OCI-LY1 (cell line): ENCODE measurements at regions not wholly inside any gene's neighbourhood (a gene's known extent, or its start where the extent isn't known, plus 50 kb on each side); places are given as distances from the start of the nearest gene placed in this dataset.

Source experiments
- H2AFZ ChIP-seq: fragments of 200-600 bp; sonication (generic), shearing (Covaris generic); 2 replicates; pipeline ENCODE4 v1.6.0; 2014; ENCODE audit warnings: antibody characterized with exemption, mild to moderate bottlenecking, low read length
- H3F3A ChIP-seq: fragments of 200-600 bp; sonication (generic), shearing (Covaris generic); 2 replicates; pipeline ENCODE4 v1.6.0; 2014; ENCODE audit warnings: mild to moderate bottlenecking, antibody characterized with exemption, low read length, moderate library complexity; ENCODE audit not compliant: insufficient read depth
- H3K27ac ChIP-seq: fragments of 200-600 bp; sonication (generic); 2 replicates; pipeline ENCODE4 v1.5.1; 2014; ENCODE audit warnings: low read length, mixed run types, mild to moderate bottlenecking, low read depth; ENCODE audit not compliant: poor library complexity, severe bottlenecking
- H3K27me3 ChIP-seq: fragments of 200-600 bp; sonication (generic); 2 replicates; pipeline ENCODE4 v1.6.0; 2014; ENCODE audit warnings: antibody characterized with exemption, mild to moderate bottlenecking, low read length, moderate library complexity; ENCODE audit not compliant: insufficient read depth
- H3K36me3 ChIP-seq: fragments of 200-600 bp; sonication (generic); 2 replicates; pipeline ENCODE4 v1.6.1; 2014; ENCODE audit warnings: mild to moderate bottlenecking, antibody characterized with exemption, low read length, moderate library complexity, mixed read lengths; ENCODE audit not compliant: insufficient read depth
- H3K4me1 ChIP-seq: fragments of 200-600 bp; sonication (generic); 2 replicates; pipeline ENCODE4 v1.5.1; 2014; ENCODE audit warnings: mild to moderate bottlenecking, low read length, moderate library complexity; ENCODE audit not compliant: insufficient read depth, severe bottlenecking
- H3K4me2 ChIP-seq: fragments of 200-600 bp; sonication (generic), shearing (Covaris generic); 2 replicates; pipeline ENCODE4 v1.6.1; 2014; ENCODE audit warnings: low read length
- H3K4me3 ChIP-seq: fragments of 200-600 bp; sonication (generic); 2 replicates; pipeline ENCODE4 v1.5.1; 2014; ENCODE audit warnings: low read length, low read depth, mild to moderate bottlenecking, mixed read lengths; ENCODE audit not compliant: poor library complexity, severe bottlenecking
- H3K79me2 ChIP-seq: fragments of 200-600 bp; shearing (Covaris generic); 2 replicates; pipeline ENCODE4 v1.6.1; 2016; ENCODE audit warnings: mixed run types, low read length, mixed read lengths; ENCODE audit not compliant: insufficient read depth
- H3K9ac ChIP-seq: fragments of 200-600 bp; sonication (generic), shearing (Covaris generic); 2 replicates; pipeline ENCODE4 v1.6.1; 2014; ENCODE audit warnings: mild to moderate bottlenecking, low read length, mixed read lengths
- H3K9me2 ChIP-seq: fragments of 200-600 bp; sonication (generic), shearing (Covaris generic); 2 replicates; pipeline ENCODE4 v1.6.1; 2014; ENCODE audit warnings: low read depth, mild to moderate bottlenecking, low read length, mixed read lengths
- H3K9me3 ChIP-seq: fragments of 200-600 bp; shearing (Covaris generic); 2 replicates; pipeline ENCODE4 v1.6.1; 2014; ENCODE audit warnings: low read length, mixed read lengths
- H4K20me1 ChIP-seq: fragments of 200-600 bp; sonication (generic), shearing (Covaris generic); 2 replicates; pipeline ENCODE4 v1.6.0; 2016; ENCODE audit warnings: mild to moderate bottlenecking, low read length; ENCODE audit not compliant: insufficient read depth
- CTCF ChIP-seq: fragments of 200-600 bp; sonication (generic), shearing (Covaris generic); IDR thresholded peaks from 2 replicates; pipeline ENCODE4 v1.5.1; 2017; ENCODE audit warnings: mild to moderate bottlenecking, antibody characterized with exemption, low read length, moderate library complexity, mixed read lengths
- EZH2 ChIP-seq: fragments of 200-600 bp; sonication (generic), shearing (Covaris generic); IDR thresholded peaks from 2 replicates; pipeline ENCODE4 v1.8.0; 2017; ENCODE audit warnings: borderline replicate concordance, mixed run types, mild to moderate bottlenecking, antibody characterized with exemption, low read length, moderate library complexity, mixed read lengths

GRCh38 chr11:29707924-29708323 is 308.9 kb downstream of the KCNA4 start:
- H3K4me2 ChIP-seq = no peak overlapping the region
- no peaks in the 10 kb centered on the region for H3F3A ChIP-seq
- no peaks in the 10 kb centered on the region for H3K36me3 ChIP-seq
- H3K9me3 ChIP-seq = no peaks in the 10 kb centered on the region
- H3K9me2 ChIP-seq = no peaks in the 10 kb centered on the region
- H2AFZ ChIP-seq = no peak overlapping the region
- no peaks in the 10 kb centered on the region for H3K27me3 ChIP-seq
- H3K4me1 ChIP-seq = no peaks in the 10 kb centered on the region
- TF ChIP-seq EZH2 (no peak), CTCF (no peak)
- H4K20me1 ChIP-seq = no peaks in the 10 kb centered on the region
- no peaks in the 10 kb centered on the region for H3K79me2 ChIP-seq
- no peak overlapping the region for H3K4me3 ChIP-seq
- H3K27ac ChIP-seq = no peak overlapping the region
- H3K9ac ChIP-seq = no peak overlapping the region

- no peaks in the 10 kb centered on the region for H4K20me1 ChIP-seq
- TF ChIP-seq CTCF (no peak), EZH2 (no peak)
- H2AFZ ChIP-seq = no peak overlapping the region
Measured at GRCh38 chr11:29685361-29685760, 331.5 kb downstream of the KCNA4 start.

GRCh38 chr11:29682856-29683255 is 334.0 kb downstream of the KCNA4 start:
- Histone ChIP-seq H3K9me2 (no peaks in the 10 kb centered on the region), H3K4me2 (no peak overlapping the region), H3K9ac (no peak overlapping the region), H3K27me3 (no peaks in the 10 kb centered on the region), H4K20me1 (no peaks in the 10 kb centered on the region), H3F3A (no peaks in the 10 kb centered on the region), H3K27ac (no peak overlapping the region), H3K9me3 (no peaks in the 10 kb centered on the region), H3K36me3 (no peaks in the 10 kb centered on the region), H3K4me3 (no peak overlapping the region), H2AFZ (no peak overlapping the region), H3K79me2 (no peaks in the 10 kb centered on the region), H3K4me1 (peaks cover 4% of the 10 kb centered on the region)
- TF ChIP-seq CTCF (no peak), EZH2 (no peak)

More at GRCh38 chr11:29685361-29685760, 331.5 kb downstream of the KCNA4 start:
- Histone ChIP-seq H3K4me2 (no peak overlapping the region), H3K9me3 (no peaks in the 10 kb centered on the region), H3F3A (no peaks in the 10 kb centered on the region), H3K36me3 (no peaks in the 10 kb centered on the region), H3K27me3 (no peaks in the 10 kb centered on the region), H3K27ac (no peak overlapping the region), H3K9ac (no peak overlapping the region), H3K9me2 (no peaks in the 10 kb centered on the region), H3K4me1 (peaks cover under 1% of the 10 kb centered on the region), H3K79me2 (no peaks in the 10 kb centered on the region), H3K4me3 (no peak overlapping the region)
